ENCODE measurements at regions not wholly inside any gene's neighbourhood (a gene's known extent, or its start where the extent isn't known, plus 50 kb on each side); places are given as distances from the start of the nearest gene placed in this dataset.

DNA sequence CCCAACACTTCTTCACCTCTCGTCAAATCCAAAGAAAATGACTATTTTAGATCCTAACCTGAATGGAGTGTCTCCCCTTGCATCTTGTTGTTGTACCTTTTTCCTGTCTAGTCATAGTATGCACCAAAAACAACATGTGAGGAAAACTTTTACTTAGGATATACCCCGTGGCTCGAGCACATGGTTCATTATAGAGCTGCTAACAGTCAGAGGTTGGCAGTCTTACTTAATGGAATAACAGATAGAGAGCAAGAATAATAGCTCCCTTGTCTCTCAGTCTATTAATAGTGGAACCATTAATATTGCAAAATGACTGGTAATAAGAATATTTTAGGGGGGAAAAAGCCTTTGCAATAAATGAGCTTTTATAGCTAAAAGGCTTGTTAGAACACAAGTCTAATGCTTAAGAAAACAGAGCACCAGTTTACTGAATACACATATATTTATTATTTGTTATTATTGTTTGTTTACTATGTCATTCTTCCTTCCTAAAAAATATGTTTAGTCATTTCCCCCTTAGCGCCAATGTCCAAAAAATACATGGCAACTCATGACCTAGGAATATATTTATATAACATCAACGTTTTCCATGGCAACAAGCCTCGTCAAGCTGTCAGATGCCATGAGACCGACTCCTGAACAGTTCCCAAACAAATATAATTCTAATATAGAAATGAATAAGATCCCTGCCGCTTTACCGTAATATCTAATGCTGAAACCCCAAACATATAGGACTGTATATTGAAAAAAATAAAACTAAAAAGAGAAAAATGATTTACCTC, 592.4 kb downstream of the SOX5 start:
- TF ChIP-seq POLR2AphosphoS5 (IDR thresholded peaks at IDR 0.05; ENCODE audit: low read depth, low read length) = no peak
- TF ChIP-seq POLR2A (IDR thresholded peaks at IDR 0.05; ENCODE audit: low read depth, low read length) = no peak
